CD14-positive monocyte (primary cell): ENCODE measurements at regions not wholly inside any gene's neighbourhood (a gene's known extent, or its start where the extent isn't known, plus 50 kb on each side); places are given as distances from the start of the nearest gene placed in this dataset.

Experiments
- DNase-seq, 3 donors: peaks; one replicate each; pipeline ENCODE4 v3.0.0-alpha.2; 2011 to 2022
- H2AFZ ChIP-seq: 2 replicates; pipeline ENCODE4 v1.6.0; 2012; ENCODE audit warnings: mild to moderate bottlenecking, low read depth, low read length, inconsistent platforms; ENCODE audit not compliant: insufficient read depth, poor library complexity, severe bottlenecking
- H3K27ac ChIP-seq, 2 donors: 1 replicate in 1 of 2; 2 replicates in 1 of 2; pipeline ENCODE4 v1.5.1; 2012 to 2013; ENCODE audit warnings: low read length in 2 of 2, control low read depth in 1 of 2, inconsistent platforms in 1 of 2, low read depth in 1 of 2, mild to moderate bottlenecking in 1 of 2
- H3K27me3 ChIP-seq, 2 donors: one replicate each; pipeline versions ENCODE4 v1.6.0 to v1.6.1; 2011 to 2013; ENCODE audit warnings: low read length in 2 of 2; ENCODE audit not compliant: control insufficient read depth in 2 of 2, insufficient read depth in 2 of 2
- H3K36me3 ChIP-seq, 2 donors: replicated peaks in 1 of 2; 1 replicate in 1 of 2; 2 replicates in 1 of 2; pipeline versions ENCODE4 v1.5.1 to v1.6.1; 2012 to 2013; ENCODE audit warnings: low read length in 2 of 2, control low read depth in 1 of 2, inconsistent platforms in 1 of 2, mild to moderate bottlenecking in 1 of 2; ENCODE audit not compliant: insufficient read depth in 2 of 2, control insufficient read depth in 1 of 2
- H3K4me1 ChIP-seq, 2 donors: 1 replicate in 1 of 2; 2 replicates in 1 of 2; pipeline versions ENCODE4 v1.5.1 to v1.6.1; 2012 to 2013; ENCODE audit warnings: low read length in 2 of 2, control low read depth in 1 of 2, inconsistent platforms in 1 of 2, mild to moderate bottlenecking in 1 of 2, moderate library complexity in 1 of 2; ENCODE audit not compliant: insufficient read depth in 2 of 2, control insufficient read depth in 1 of 2
- H3K4me2 ChIP-seq: replicated peaks from 2 replicates; pipeline ENCODE3; 2012; ENCODE audit warnings: low read length, moderate library complexity, mild to moderate bottlenecking; ENCODE audit not compliant: poor library complexity, severe bottlenecking; ENCODE audit errors: extremely low read depth
- H3K4me3 ChIP-seq, 3 experiments: fragments of 200-600 bp in 1 of 3; sonication (generic) in 1 of 3; replicated peaks in 1 of 3; 1 replicate in 2 of 3; 2 replicates in 1 of 3; pipeline ENCODE4 v1.5.1; 2011 to 2013; ENCODE audit warnings: low read length in 3 of 3, mild to moderate bottlenecking in 3 of 3, control low read depth in 2 of 3, low read depth in 2 of 3, inconsistent platforms in 1 of 3, moderate library complexity in 1 of 3
- H3K79me2 ChIP-seq: 2 replicates; pipeline ENCODE4 v1.6.0; 2012; ENCODE audit warnings: mild to moderate bottlenecking, control low read depth, inconsistent platforms, low read length, moderate library complexity; ENCODE audit not compliant: insufficient read depth
- H3K9ac ChIP-seq: 2 replicates; pipeline ENCODE4 v1.6.0; 2017; ENCODE audit warnings: low read length, mild to moderate bottlenecking; ENCODE audit not compliant: insufficient read depth, poor library complexity, severe bottlenecking
- H3K9me3 ChIP-seq, 2 donors: replicated peaks in 1 of 2; 1 replicate in 1 of 2; 2 replicates in 1 of 2; pipeline versions ENCODE4 v1.5.1 to v1.6.1; 2012 to 2013; ENCODE audit warnings: low read length in 2 of 2, control low read depth in 1 of 2; ENCODE audit not compliant: control insufficient read depth in 1 of 2, insufficient read depth in 1 of 2
- H4K20me1 ChIP-seq: 2 replicates; pipeline ENCODE4 v1.6.0; 2012; ENCODE audit warnings: mild to moderate bottlenecking, low read length, control low read depth, moderate library complexity; ENCODE audit not compliant: insufficient read depth
- H3K27ac Mint-ChIP-seq, 7 donors: one replicate each; pipeline ENCODE4 v1.8.0; 2020; ENCODE audit warnings: mild to moderate bottlenecking in 7 of 7, mixed read lengths in 7 of 7, moderate library complexity in 6 of 7, inconsistent platforms in 2 of 7
- H3K27me3 Mint-ChIP-seq, 3 donors: one replicate each; pipeline ENCODE4 v1.8.0; 2021 to 2022; ENCODE audit warnings: low read depth in 3 of 3, mild to moderate bottlenecking in 3 of 3, mixed read lengths in 3 of 3, moderate library complexity in 3 of 3, inconsistent platforms in 1 of 3
- H3K36me3 Mint-ChIP-seq, 2 donors: one replicate each; pipeline ENCODE4 v1.8.0; 2020; ENCODE audit warnings: mixed read lengths in 2 of 2, inconsistent platforms in 1 of 2, mild to moderate bottlenecking in 1 of 2
- H3K4me1 Mint-ChIP-seq: one replicate; pipeline ENCODE4 v1.8.0; 2020; ENCODE audit warnings: mild to moderate bottlenecking, mixed read lengths
- H3K4me3 Mint-ChIP-seq, 2 donors: one replicate each; pipeline ENCODE4 v1.8.0; 2020; ENCODE audit warnings: mild to moderate bottlenecking in 2 of 2, mixed read lengths in 2 of 2, moderate library complexity in 1 of 2
- H3K9me3 Mint-ChIP-seq, 7 donors: one replicate each; pipeline ENCODE4 v1.8.0; 2020 to 2022; ENCODE audit warnings: mixed read lengths in 7 of 7, mild to moderate bottlenecking in 6 of 7, moderate library complexity in 6 of 7, inconsistent platforms in 2 of 7
- WGBS: methylation state at CpG from one replicate; pipeline ENCODE4 v1.1.5; 2013; ENCODE audit warnings: missing lambda C conversion rate; ENCODE audit not compliant: insufficient coverage; 5-methylcytosine and 5-hydroxymethylcytosine counted together
- intact Hi-C, 2 donors: fragments of 100-400 bp; cut with micrococcal nuclease; formaldehyde crosslinking; loops; one replicate each; pipeline versions ENCODE4 v1.15.0 to v1.15.1; 2023
- TF ChIP-seq, protein P1 (sequence below): fragments of 200-600 bp; IDR thresholded peaks from one replicate; pipeline ENCODE4 v1.8.0; 2022; ENCODE audit warnings: antibody characterized with exemption, mild to moderate bottlenecking

DNA sequence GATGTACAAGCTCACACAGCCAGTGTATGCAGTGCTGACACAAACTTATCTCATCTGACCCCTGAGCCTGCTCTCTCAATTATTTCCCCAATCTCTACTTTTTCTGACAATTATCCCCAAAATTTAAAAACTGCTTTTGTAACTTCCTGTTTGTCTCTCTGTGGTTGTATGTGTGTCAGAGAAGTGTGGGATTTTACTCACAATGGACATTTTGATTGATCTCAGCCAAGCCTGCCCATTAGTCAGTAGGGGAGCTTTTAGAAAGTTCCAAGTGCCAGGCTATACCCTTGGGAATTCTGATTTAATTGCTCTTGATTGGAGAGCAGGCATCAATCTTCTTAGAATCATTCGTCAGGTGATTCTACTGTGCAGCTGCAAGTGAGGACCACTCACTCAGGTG lies 64.9 kb upstream of the LMNTD1 start:
- no peak for DNase-seq
- Histone ChIP-seq H3K4me1 (no peaks in the 10 kb centered on the region), H3K4me3 (no peak overlapping the region), H3K4me2 (no peak overlapping the region), H3K27me3 (no peaks in the 10 kb centered on the region), H3K9me3 (no peaks in the 10 kb centered on the region), H3K27ac (no peak overlapping the region), H3K9ac (no peak overlapping the region), H3K79me2 (no peaks in the 10 kb centered on the region), H4K20me1 (no peaks in the 10 kb centered on the region), H2AFZ (no peak overlapping the region), H3K36me3 (no peaks in the 10 kb centered on the region)
- TF ChIP-seq, protein P1, sequence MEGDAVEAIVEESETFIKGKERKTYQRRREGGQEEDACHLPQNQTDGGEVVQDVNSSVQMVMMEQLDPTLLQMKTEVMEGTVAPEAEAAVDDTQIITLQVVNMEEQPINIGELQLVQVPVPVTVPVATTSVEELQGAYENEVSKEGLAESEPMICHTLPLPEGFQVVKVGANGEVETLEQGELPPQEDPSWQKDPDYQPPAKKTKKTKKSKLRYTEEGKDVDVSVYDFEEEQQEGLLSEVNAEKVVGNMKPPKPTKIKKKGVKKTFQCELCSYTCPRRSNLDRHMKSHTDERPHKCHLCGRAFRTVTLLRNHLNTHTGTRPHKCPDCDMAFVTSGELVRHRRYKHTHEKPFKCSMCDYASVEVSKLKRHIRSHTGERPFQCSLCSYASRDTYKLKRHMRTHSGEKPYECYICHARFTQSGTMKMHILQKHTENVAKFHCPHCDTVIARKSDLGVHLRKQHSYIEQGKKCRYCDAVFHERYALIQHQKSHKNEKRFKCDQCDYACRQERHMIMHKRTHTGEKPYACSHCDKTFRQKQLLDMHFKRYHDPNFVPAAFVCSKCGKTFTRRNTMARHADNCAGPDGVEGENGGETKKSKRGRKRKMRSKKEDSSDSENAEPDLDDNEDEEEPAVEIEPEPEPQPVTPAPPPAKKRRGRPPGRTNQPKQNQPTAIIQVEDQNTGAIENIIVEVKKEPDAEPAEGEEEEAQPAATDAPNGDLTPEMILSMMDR: no peak
- Mint-ChIP-seq H3K27ac (no peak overlapping the region), H3K36me3 (no peaks in the 10 kb centered on the region), H3K4me1 (no peaks in the 10 kb centered on the region), H3K4me3 (no peak overlapping the region), H3K27me3 (no peaks in the 10 kb centered on the region), H3K9me3 (peaks cover 0 to 6% (median 0%) of the 10 kb centered on the region in 7 donors)
- 86% methylated on average over 1 of the region's 1 CpG for WGBS
- intact Hi-C loops: no loop called here

DNA sequence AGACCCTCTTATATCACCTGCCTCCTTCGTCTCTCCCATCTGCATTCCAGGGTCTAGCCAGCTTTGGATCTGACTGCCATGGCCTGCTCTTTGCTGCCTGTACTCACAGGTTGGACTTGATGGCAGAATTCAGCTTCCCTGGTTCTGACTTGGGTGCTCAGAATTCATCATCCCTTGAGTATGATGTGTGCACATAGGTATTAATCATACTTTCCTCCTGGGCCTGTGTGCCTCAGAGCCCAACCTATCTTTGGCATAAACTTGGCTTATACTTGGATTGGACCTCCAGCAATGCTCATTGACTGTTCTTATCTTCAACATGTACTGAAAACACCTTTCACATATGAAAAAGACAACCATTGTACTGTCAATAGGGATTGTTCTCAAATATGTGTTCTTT lies 70.7 kb upstream of the LMNTD1 start:
- TF ChIP-seq, protein P1: no peak
- Histone ChIP-seq H3K9me3 (no peaks in the 10 kb centered on the region), H3K4me3 (no peak overlapping the region), H3K27me3 (no peaks in the 10 kb centered on the region), H3K4me1 (no peaks in the 10 kb centered on the region), H3K79me2 (no peaks in the 10 kb centered on the region), H4K20me1 (no peaks in the 10 kb centered on the region), H3K36me3 (no peaks in the 10 kb centered on the region), H3K4me2 (no peak overlapping the region), H2AFZ (no peak overlapping the region), H3K27ac (no peak overlapping the region), H3K9ac (no peak overlapping the region)
- DNase-seq: no peak
- no peaks in the 10 kb centered on the region for H3K4me1 Mint-ChIP-seq
- peaks cover 0 to 4% (median 1%) of the 10 kb centered on the region in 7 donors for H3K9me3 Mint-ChIP-seq
- WGBS: no CpG with 5 or more reads among the region's 1 CpG
- intact Hi-C loops: no loop called here
- H3K27ac Mint-ChIP-seq: no peak overlapping the region
- H3K36me3 Mint-ChIP-seq: no peaks in the 10 kb centered on the region
- no peak overlapping the region for H3K4me3 Mint-ChIP-seq
- H3K27me3 Mint-ChIP-seq: peaks cover 0 to 1% (median 0%) of the 10 kb centered on the region in 3 donors
